HFF-Myc (cell line): ENCODE measurements at regions not wholly inside any gene's neighbourhood (a gene's known extent, or its start where the extent isn't known, plus 50 kb on each side); places are given as distances from the start of the nearest gene placed in this dataset.

Experiments
- DNase-seq: peaks from one replicate; pipeline ENCODE4 v3.0.0-alpha.2; 2011; ENCODE audit warnings: low read depth; ENCODE audit errors: extremely low read depth
- H3K4me3 ChIP-seq: replicated peaks from 2 replicates; pipeline ENCODE4 v1.5.1; 2011; ENCODE audit warnings: low read depth, mild to moderate bottlenecking, control low read depth, low read length
- TF ChIP-seq, protein P1 (sequence below): IDR thresholded peaks from 2 replicates; pipeline ENCODE4 v1.5.1; 2012; ENCODE audit warnings: mild to moderate bottlenecking, low read depth, low read length, control low read depth; ENCODE audit errors: missing control alignments

DNA sequence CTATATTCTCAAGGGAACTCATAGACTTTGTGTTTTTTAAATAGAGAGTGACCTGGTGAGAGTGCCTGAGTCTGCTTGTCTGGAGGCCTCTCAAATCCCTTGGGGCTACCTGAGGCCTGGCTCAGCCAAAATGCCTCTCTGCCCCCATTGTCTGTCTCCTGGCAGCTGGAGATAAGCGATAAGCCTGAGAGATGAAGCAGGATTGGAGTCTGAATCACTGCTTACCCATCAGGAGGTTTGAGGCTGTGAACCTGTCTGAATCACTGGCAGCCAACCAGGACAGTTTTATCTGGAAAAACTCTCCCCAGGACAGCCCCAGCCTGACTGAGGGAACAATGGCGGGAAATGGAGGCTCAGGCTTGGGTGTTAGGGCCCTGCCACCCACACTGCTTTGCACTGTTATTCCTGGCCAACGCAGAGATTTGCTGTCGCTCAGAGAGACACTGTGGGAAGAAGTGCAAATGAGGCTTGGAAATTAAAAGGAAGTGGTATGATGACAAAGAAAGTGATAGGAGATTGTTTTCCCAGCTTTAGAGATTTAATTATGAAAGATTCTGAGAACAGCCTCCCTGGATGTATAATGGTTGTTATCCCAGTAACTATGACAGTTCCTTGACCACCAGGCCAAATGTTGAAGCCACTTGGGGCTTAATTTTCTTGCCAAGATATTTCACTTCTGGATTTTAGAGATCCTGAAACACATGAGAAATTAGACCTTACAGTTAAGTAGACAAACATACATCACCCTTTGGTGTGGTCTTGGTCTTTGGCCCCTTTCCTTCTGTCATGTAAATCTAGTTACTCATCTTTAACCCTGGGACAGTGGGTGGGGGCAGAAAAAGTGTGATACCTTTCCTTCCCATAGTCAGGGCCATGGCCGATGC is 102.1 kb downstream of the RASSF10 start:
- H3K4me3 ChIP-seq = no peak overlapping the region
- no peak for DNase-seq
- TF ChIP-seq, protein P1, sequence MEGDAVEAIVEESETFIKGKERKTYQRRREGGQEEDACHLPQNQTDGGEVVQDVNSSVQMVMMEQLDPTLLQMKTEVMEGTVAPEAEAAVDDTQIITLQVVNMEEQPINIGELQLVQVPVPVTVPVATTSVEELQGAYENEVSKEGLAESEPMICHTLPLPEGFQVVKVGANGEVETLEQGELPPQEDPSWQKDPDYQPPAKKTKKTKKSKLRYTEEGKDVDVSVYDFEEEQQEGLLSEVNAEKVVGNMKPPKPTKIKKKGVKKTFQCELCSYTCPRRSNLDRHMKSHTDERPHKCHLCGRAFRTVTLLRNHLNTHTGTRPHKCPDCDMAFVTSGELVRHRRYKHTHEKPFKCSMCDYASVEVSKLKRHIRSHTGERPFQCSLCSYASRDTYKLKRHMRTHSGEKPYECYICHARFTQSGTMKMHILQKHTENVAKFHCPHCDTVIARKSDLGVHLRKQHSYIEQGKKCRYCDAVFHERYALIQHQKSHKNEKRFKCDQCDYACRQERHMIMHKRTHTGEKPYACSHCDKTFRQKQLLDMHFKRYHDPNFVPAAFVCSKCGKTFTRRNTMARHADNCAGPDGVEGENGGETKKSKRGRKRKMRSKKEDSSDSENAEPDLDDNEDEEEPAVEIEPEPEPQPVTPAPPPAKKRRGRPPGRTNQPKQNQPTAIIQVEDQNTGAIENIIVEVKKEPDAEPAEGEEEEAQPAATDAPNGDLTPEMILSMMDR = no peak

DNA sequence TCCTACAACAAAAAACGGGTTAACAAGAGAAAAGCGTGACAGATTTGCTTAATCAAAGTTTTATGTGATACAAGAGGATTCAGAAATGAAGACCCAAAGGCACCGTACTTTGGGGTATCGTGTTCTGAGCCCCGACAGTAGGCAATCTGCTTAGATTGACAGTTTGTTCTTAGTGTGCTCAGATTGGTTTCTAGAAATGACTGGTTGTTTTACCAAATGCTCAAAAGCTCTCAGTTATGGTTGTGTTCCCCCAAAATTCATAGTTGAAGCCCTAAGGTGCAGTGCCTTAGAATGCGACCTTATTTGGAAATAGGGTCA is 102.7 kb downstream of the RASSF10 start:
- DNase-seq = no peak
- no peak overlapping the region for H3K4me3 ChIP-seq
- TF ChIP-seq, protein P1 = no peak

DNA sequence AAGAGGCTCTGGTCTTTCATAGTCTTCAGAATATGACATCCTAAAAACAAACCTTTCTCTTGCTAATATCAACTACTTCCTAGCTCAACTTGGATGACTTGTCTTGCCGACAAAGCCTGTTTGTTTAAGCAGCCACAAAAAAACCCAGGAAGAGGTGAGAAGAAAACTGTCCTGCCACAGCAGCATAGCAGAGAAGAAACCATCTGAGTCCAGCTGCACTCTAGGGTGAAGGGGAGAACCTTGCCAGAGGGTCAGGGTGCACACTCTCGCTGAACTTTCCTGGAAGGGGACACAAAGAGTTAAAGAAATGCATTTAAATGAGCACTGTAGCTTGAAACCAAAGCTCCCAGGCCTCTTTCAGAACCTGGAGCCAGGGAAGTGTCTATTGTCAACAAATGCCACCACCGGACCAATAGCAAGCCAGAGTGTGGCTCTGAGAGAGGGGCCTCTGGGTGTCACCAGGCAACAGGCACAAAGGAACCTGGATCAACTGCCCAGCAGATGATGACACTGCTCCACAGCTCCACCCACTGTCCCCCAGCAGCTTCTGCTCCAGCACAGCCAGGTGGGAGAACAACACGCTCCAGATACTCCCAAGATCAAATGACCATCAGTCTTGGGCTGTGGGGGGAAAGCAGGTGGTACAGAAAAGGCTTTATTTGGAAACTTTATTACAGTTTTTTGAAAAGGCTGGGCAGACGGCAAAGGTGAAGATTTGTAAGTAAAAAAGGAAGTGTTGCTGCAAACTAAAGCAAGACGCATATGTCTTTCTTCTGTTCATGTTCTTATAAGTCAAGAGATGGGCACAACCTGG is 105.7 kb downstream of the RASSF10 start:
- DNase-seq = no peak
- H3K4me3 ChIP-seq = no peak overlapping the region
- TF ChIP-seq, protein P1 = no peak

DNA sequence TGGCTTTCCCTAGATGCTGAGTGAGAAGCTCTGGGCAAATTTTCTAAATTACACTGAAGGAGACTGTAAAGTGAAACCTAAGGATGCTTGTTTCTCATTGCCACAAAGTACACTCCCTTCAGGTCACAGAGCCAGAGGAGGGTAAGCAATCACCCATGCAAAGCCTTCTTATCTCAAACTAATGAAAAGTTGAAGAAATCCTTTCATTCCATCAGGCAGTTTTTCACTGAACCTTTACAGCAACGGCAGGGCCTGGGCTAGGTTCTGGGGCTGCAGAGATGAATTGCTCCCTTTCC is 106.2 kb downstream of the RASSF10 start:
- H3K4me3 ChIP-seq = no peak overlapping the region
- no peak for DNase-seq
- TF ChIP-seq, protein P1 = no peak

DNA sequence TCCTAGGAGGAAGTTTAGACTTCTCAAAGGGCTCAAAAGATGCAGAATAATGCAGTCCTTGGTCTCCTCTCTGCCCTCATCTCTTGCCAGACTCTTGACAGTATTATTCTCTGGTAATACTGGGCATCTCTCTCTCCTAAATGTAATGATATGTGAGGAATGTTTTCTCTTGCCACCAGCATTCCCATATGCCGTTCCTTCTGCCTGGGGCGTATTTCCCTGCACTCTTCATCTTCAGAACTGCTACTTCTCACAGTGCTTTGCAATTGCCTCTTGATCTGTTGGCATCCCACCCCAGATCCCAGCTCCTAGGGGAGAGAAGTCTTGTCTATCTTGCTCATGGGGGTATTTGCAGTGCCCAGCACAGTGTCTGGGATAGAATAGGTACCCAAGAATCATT is 107.4 kb downstream of the RASSF10 start:
- H3K4me3 ChIP-seq = no peak overlapping the region
- DNase-seq = no peak
- TF ChIP-seq, protein P1 = no peak

DNA sequence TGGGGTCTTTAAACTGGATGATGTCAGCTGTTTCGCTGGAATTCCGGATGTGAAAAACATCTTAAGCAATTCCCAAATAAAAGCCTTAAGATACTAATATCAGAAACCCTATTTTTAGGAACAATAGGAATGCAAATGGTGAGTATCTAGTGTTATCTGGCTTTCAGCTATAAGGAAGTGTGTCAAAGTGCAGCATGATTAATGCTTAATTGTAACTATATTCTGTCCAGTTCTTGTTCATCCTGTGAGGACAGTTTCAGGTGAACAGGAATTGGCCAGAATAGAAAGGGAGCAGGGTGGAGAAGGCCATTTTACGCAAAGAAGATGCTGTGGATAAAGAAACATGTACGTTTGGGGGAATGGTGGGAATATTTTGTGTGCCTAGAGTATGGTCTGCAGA is 108.2 kb downstream of the RASSF10 start:
- DNase-seq = no peak
- H3K4me3 ChIP-seq = no peak overlapping the region
- TF ChIP-seq, protein P1 = no peak

DNA sequence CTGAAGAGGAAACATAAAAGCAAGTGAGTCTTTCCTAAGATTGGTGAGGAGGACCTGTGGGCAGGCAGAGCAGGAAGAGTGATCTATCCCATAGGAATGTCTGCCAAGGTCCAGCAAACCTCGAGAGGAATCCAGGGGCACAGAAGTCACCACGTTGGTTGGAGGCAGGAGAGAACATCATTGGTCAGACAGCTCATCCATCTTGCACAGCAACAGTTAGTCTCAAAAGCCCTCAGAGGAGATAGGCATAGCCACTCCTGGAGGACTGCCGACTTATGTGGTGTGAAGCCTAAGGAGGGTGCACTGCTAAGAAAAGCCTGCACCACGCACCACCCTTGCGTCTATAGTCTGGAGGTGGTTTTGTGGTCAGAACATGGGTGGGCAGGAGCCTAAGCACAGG is 109.1 kb downstream of the RASSF10 start:
- DNase-seq = peak; percentile 89
- no peak overlapping the region for H3K4me3 ChIP-seq
- TF ChIP-seq, protein P1 = no peak
